ENCODE measurements at regions not wholly inside any gene's neighbourhood (a gene's known extent, or its start where the extent isn't known, plus 50 kb on each side); places are given as distances from the start of the nearest gene placed in this dataset.

DNA sequence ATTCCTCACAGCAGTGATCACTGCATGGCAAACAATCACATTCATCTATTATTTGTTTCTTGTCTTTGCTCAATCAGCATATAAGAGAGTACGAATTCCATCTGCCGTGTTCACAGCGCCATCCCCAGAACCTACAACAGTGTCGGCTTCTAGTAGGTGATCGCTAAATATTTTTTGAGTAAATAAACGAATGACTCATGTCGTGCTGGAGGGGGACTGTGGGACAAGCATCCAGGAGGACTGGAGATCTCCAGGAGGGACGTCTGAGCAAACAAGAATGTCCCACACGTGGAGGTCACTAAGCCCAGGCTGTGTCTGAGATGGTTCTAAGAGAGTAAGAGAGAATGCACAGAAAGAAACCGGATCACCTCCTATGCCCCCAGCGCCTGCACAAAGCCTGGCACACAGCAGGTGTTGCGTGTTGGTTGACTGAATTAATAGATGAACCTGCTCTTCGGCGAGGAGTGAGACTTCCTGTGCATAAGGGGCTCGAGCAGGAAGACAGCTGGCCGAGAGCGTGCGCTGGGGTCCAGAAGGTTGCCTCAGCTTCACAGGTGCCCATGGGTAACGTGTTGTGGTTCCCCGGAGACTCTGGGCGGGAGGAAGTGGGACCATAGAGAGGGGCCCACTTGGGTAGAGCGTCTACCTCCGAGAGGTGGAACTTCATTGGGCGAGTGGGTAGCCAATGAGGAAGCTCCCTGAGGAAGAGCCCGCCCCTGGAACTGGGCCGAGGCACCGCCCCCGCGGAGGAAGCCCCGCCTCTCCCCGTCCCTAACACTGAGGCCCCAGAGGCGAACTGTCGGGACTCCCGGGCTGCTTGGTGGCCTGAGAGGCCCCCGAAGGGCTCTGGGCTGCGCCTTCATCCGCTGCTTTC lies 193.0 kb downstream of the MELK start:
- DNase-seq (ENCODE audit: insufficient read length): peak; percentile 93
- FAIRE-seq: peak; percentile 97

GRCh38 chr9:36768677-36769076 lies 196.0 kb downstream of the MELK start:
- no peak for DNase-seq (ENCODE audit: insufficient read length)

More for the DNA sequence above, 193.0 kb downstream of the MELK start:
- TF ChIP-seq POLR2AphosphoS5 (IDR thresholded peaks at IDR 0.05; ENCODE audit: low read depth, low read length) (no peak), POLR2A (IDR thresholded peaks at IDR 0.05; ENCODE audit: low read depth, low read length) (peak; percentile 50; the same call in 1 of the 2 replicates), TAF1 (IDR thresholded peaks at IDR 0.05; ENCODE audit: borderline replicate concordance, low read depth, low read length) (0 out of 2 replicates have a peak, but pooled peaks have one; percentile 27)

GRCh38 chr9:36770025-36770424 lies 197.3 kb downstream of the MELK start:
- FAIRE-seq (no peak), DNase-seq (ENCODE audit: insufficient read length) (no peak)
- TF ChIP-seq TAF1 (IDR thresholded peaks at IDR 0.05; ENCODE audit: borderline replicate concordance, low read depth, low read length) (no peak), POLR2AphosphoS5 (IDR thresholded peaks at IDR 0.05; ENCODE audit: low read depth, low read length) (no peak), POLR2A (IDR thresholded peaks at IDR 0.05; ENCODE audit: low read depth, low read length) (no peak)

More at GRCh38 chr9:36768677-36769076, 196.0 kb downstream of the MELK start:
- no peak for TF ChIP-seq POLR2AphosphoS5 (IDR thresholded peaks at IDR 0.05; ENCODE audit: low read depth, low read length)
- no peak for TF ChIP-seq POLR2A (IDR thresholded peaks at IDR 0.05; ENCODE audit: low read depth, low read length)
- TF ChIP-seq TAF1 (IDR thresholded peaks at IDR 0.05; ENCODE audit: borderline replicate concordance, low read depth, low read length): no peak
- FAIRE-seq: no peak

GRCh38 chr9:36772449-36773403 lies 200.0 kb downstream of the MELK start:
- DNase-seq (ENCODE audit: insufficient read length) (no peak), FAIRE-seq (no peak)
- TF ChIP-seq POLR2A (IDR thresholded peaks at IDR 0.05; ENCODE audit: low read depth, low read length) (no peak), POLR2AphosphoS5 (IDR thresholded peaks at IDR 0.05; ENCODE audit: low read depth, low read length) (no peak), TAF1 (IDR thresholded peaks at IDR 0.05; ENCODE audit: borderline replicate concordance, low read depth, low read length) (no peak)

- FAIRE-seq: no peak
- DNase-seq (ENCODE audit: insufficient read length): no peak
- TF ChIP-seq TAF1 (IDR thresholded peaks at IDR 0.05; ENCODE audit: borderline replicate concordance, low read depth, low read length) (no peak), POLR2AphosphoS5 (IDR thresholded peaks at IDR 0.05; ENCODE audit: low read depth, low read length) (no peak), POLR2A (IDR thresholded peaks at IDR 0.05; ENCODE audit: low read depth, low read length) (no peak)
These were observed 206.0 kb downstream of the MELK start for GRCh38 chr9:36778682-36779081.

- TF ChIP-seq POLR2A (IDR thresholded peaks at IDR 0.05; ENCODE audit: low read depth, low read length) (no peak), TAF1 (IDR thresholded peaks at IDR 0.05; ENCODE audit: borderline replicate concordance, low read depth, low read length) (no peak), POLR2AphosphoS5 (IDR thresholded peaks at IDR 0.05; ENCODE audit: low read depth, low read length) (no peak)
- DNase-seq (ENCODE audit: insufficient read length) (no peak), FAIRE-seq (no peak)
These were observed 206.9 kb downstream of the MELK start for GRCh38 chr9:36779582-36779981.

DNA sequence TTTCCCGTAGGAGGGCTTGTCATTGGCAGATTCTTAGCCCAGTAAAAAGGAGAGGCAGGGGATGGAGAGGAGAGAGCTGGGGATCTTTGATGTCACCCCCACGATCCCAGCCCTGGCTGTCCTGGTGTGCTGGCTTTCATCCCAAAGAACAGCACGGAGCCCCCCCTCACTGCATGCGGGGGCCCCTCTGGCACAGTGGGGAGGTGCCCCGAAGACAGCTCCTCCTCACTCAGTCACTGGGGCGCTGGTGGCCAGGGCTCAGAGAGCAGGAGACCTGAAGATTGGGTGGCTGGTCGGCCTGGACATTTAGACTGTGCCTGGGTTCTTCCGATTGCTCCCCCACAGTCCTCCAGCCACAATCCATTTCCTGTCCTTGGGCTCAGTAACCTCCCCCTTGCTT lies 207.5 kb downstream of the MELK start:
- DNase-seq (ENCODE audit: insufficient read length) (no peak), FAIRE-seq (no peak)
- TF ChIP-seq POLR2AphosphoS5 (IDR thresholded peaks at IDR 0.05; ENCODE audit: low read depth, low read length) (no peak), POLR2A (IDR thresholded peaks at IDR 0.05; ENCODE audit: low read depth, low read length) (no peak), TAF1 (IDR thresholded peaks at IDR 0.05; ENCODE audit: borderline replicate concordance, low read depth, low read length) (no peak)

GRCh38 chr9:36781533-36781932 lies 208.8 kb downstream of the MELK start:
- TF ChIP-seq POLR2A (IDR thresholded peaks at IDR 0.05; ENCODE audit: low read depth, low read length) (no peak), TAF1 (IDR thresholded peaks at IDR 0.05; ENCODE audit: borderline replicate concordance, low read depth, low read length) (no peak), POLR2AphosphoS5 (IDR thresholded peaks at IDR 0.05; ENCODE audit: low read depth, low read length) (no peak)
- no peak for FAIRE-seq
- no peak for DNase-seq (ENCODE audit: insufficient read length)

Data from GM12892 (cell line).